ENCODE measurements at regions not wholly inside any gene's neighbourhood (a gene's known extent, or its start where the extent isn't known, plus 50 kb on each side); places are given as distances from the start of the nearest gene placed in this dataset.

GRCh38 chrX:39283239-39283638, 482.0 kb downstream of the MID1IP1 start:
- no peaks in the 10 kb centered on the region for H4K20me1 ChIP-seq (ENCODE audit: control insufficient read depth, insufficient read depth, insufficient read length)
- no peak overlapping the region for H3K56ac ChIP-seq (ENCODE audit: insufficient read length, low read depth, low read length)
- no peaks in the 10 kb centered on the region for H3K79me2 ChIP-seq (ENCODE audit: insufficient read depth, low read length)
- H3K27me3 ChIP-seq (ENCODE audit: insufficient read depth, low read length), result no peaks in the 10 kb centered on the region
- Mint-ChIP-seq H3K4me3 (no peak overlapping the region), H3K4me1 (no peaks in the 10 kb centered on the region), H3K36me3 (ENCODE audit: insufficient read depth in 1 of 3, low read depth in 3 of 3) (peaks cover 4 to 19% (median 13%) of the 10 kb centered on the region in 3 experiments), H3K27me3 (ENCODE audit: low read depth) (peaks cover 1% of the 10 kb centered on the region), H3K27ac (no peak overlapping the region), H3K9me3 (peaks cover 77 to 86% of the 10 kb centered on the region in 2 experiments)
- no peak overlapping the region for H3K18ac ChIP-seq (ENCODE audit: insufficient read length, low read depth, low read length)
- H4K91ac ChIP-seq (ENCODE audit: insufficient read length, low read depth, low read length), result no peak overlapping the region
- no peak overlapping the region for H4K8ac ChIP-seq (replicated peaks; ENCODE audit: insufficient read length, low read depth, low read length)
- no peak overlapping the region for H3K9ac ChIP-seq (ENCODE audit: extremely low read depth, insufficient read length, low read length)
- no peak overlapping the region for H3T11ph ChIP-seq (ENCODE audit: low read length)
- no peaks in the 10 kb centered on the region for H3K4me1 ChIP-seq (ENCODE audit: insufficient read depth, low read length)
- no peak overlapping the region for H3K23ac ChIP-seq (ENCODE audit: insufficient read length, low read depth, low read length)
- TF ChIP-seq CTCF (conservative IDR thresholded peaks at IDR 0.05), result no peak
- H4K5ac ChIP-seq (ENCODE audit: insufficient read length, low read depth, low read length), result no peak overlapping the region
- H3K23me2 ChIP-seq (ENCODE audit: insufficient read length, low read depth, low read length, poor library complexity, severe bottlenecking), result no peaks in the 10 kb centered on the region
- H2AK5ac ChIP-seq (ENCODE audit: insufficient read length, low read length), result no peak overlapping the region
- no peak overlapping the region for H2BK12ac ChIP-seq (ENCODE audit: insufficient read length, low read depth, low read length)
- H2AFZ ChIP-seq (ENCODE audit: low read length), result no peak overlapping the region
- H3K4me2 ChIP-seq (ENCODE audit: insufficient read depth, insufficient read length, low read length), result no peak overlapping the region
- no peak overlapping the region for H2BK120ac ChIP-seq (ENCODE audit: low read depth, low read length, poor library complexity, severe bottlenecking)
- no peak overlapping the region for H3K4ac ChIP-seq (ENCODE audit: low read depth, low read length)
- no peak overlapping the region for H2BK15ac ChIP-seq (ENCODE audit: low read depth, low read length)
- H3K27ac ChIP-seq (ENCODE audit: insufficient read length, low read depth, low read length), result no peak overlapping the region
- H2BK20ac ChIP-seq (ENCODE audit: low read depth, low read length, poor library complexity, severe bottlenecking), result no peak overlapping the region
- no peak overlapping the region for H3K14ac ChIP-seq (ENCODE audit: insufficient read depth, low read length)
- H3K9me3 ChIP-seq (ENCODE audit: control insufficient read depth, low read depth, low read length), result no peaks in the 10 kb centered on the region
- DNase-seq, result no peak
- no peak overlapping the region for H2BK5ac ChIP-seq (ENCODE audit: insufficient read length, low read length)
- no peaks in the 10 kb centered on the region for H3K79me1 ChIP-seq (ENCODE audit: insufficient read depth, low read depth, low read length, poor library complexity, severe bottlenecking)

Data from H9 (cell line).